ENCODE measurements at regions not wholly inside any gene's neighbourhood (a gene's known extent, or its start where the extent isn't known, plus 50 kb on each side); places are given as distances from the start of the nearest gene placed in this dataset.

GRCh38 chr18:7467708-7468466, 99.2 kb upstream of the PTPRM start:
- Mint-ChIP-seq H3K4me1 (no peaks in the 10 kb centered on the region), H3K9me3 (no peaks in the 10 kb centered on the region), H3K36me3 (no peaks in the 10 kb centered on the region), H3K4me3 (no peak overlapping the region), H3K27ac (no peak overlapping the region), H3K27me3 (peaks cover 0 to 3% of the 10 kb centered on the region in 2 donors)
- ChIA-PET CTCF (no interaction called here), POLR2A (no interaction called here)
- ATAC-seq (replicated peaks in 1 of 4) (no peak), DNase-seq (no peak)
- H3K4me1 ChIP-seq (ENCODE audit: control insufficient read depth in 1 of 2, extremely low read depth in 1 of 2, insufficient read depth in 2 of 2, low read length in 2 of 2) = no peaks in the 10 kb centered on the region
- no peaks in the 10 kb centered on the region for H3K36me3 ChIP-seq (ENCODE audit: control insufficient read depth in 2 of 2, extremely low read depth in 1 of 2, insufficient read depth in 1 of 2, low read length in 1 of 2)
- H3K9me3 ChIP-seq = no peaks in the 10 kb centered on the region
- no peak overlapping the region for H3K4me3 ChIP-seq (ENCODE audit: control insufficient read depth in 1 of 2, extremely low read depth in 1 of 2, low read length in 1 of 2)
- H3K27me3 ChIP-seq (replicated peaks in 1 of 2; ENCODE audit: control insufficient read depth in 2 of 2, extremely low read depth in 1 of 2, insufficient read depth in 2 of 2, low read length in 1 of 2) = peaks cover 0 to 4% of the 10 kb centered on the region in 2 experiments
- WGBS (ENCODE audit: insufficient coverage) = 83% methylated on average over 12 of the region's 18 CpGs
- H3K27ac ChIP-seq (ENCODE audit: low read length) = no peak overlapping the region

GRCh38 chr18:7470101-7470500, 97.0 kb upstream of the PTPRM start:
- ChIA-PET CTCF (no interaction called here), POLR2A (interaction anchor here in 1 of 2 donors (0.6 kb wide), 1 partner anchor 1137 kb away, joined by 4 read pairs; no protein-coding TSS in a partner anchor)
- Histone ChIP-seq H3K36me3 (ENCODE audit: control insufficient read depth in 2 of 2, extremely low read depth in 1 of 2, insufficient read depth in 1 of 2, low read length in 1 of 2) (no peaks in the 10 kb centered on the region), H3K4me1 (ENCODE audit: control insufficient read depth in 1 of 2, extremely low read depth in 1 of 2, insufficient read depth in 2 of 2, low read length in 2 of 2) (no peaks in the 10 kb centered on the region), H3K9me3 (no peaks in the 10 kb centered on the region), H3K4me3 (ENCODE audit: control insufficient read depth in 1 of 2, extremely low read depth in 1 of 2, low read length in 1 of 2) (no peak overlapping the region), H3K27me3 (replicated peaks in 1 of 2; ENCODE audit: control insufficient read depth in 2 of 2, extremely low read depth in 1 of 2, insufficient read depth in 2 of 2, low read length in 1 of 2) (peaks cover 0 to 4% of the 10 kb centered on the region in 2 experiments), H3K27ac (ENCODE audit: low read length) (no peak overlapping the region)
- WGBS (ENCODE audit: insufficient coverage) = 75% methylated on average over 5 of the region's 5 CpGs
- Mint-ChIP-seq H3K9me3 (peaks cover 0 to 5% (median 0%) of the 10 kb centered on the region in 3 donors), H3K27me3 (peaks cover 0 to 3% of the 10 kb centered on the region in 2 donors), H3K4me3 (no peak overlapping the region), H3K4me1 (no peaks in the 10 kb centered on the region), H3K36me3 (no peaks in the 10 kb centered on the region), H3K27ac (no peak overlapping the region)
- no peak for ATAC-seq (replicated peaks in 1 of 4)
- DNase-seq = no peak

GRCh38 chr18:7470503-7470902, 96.6 kb upstream of the PTPRM start:
- H3K4me1 ChIP-seq (ENCODE audit: control insufficient read depth in 1 of 2, extremely low read depth in 1 of 2, insufficient read depth in 2 of 2, low read length in 2 of 2) = no peaks in the 10 kb centered on the region
- WGBS (ENCODE audit: insufficient coverage) = 65% methylated on average over 3 of the region's 3 CpGs
- ChIA-PET POLR2A (interaction anchor here in 1 of 2 donors (0.6 kb wide), 1 partner anchor 1137 kb away, joined by 4 read pairs; no protein-coding TSS in a partner anchor), CTCF (no interaction called here)
- H3K27ac Mint-ChIP-seq = no peak overlapping the region
- no peaks in the 10 kb centered on the region for H3K4me1 Mint-ChIP-seq
- H3K9me3 ChIP-seq = no peaks in the 10 kb centered on the region
- H3K36me3 ChIP-seq (ENCODE audit: control insufficient read depth in 2 of 2, extremely low read depth in 1 of 2, insufficient read depth in 1 of 2, low read length in 1 of 2) = no peaks in the 10 kb centered on the region
- peaks cover 0 to 5% (median 0%) of the 10 kb centered on the region in 3 donors for H3K9me3 Mint-ChIP-seq
- no peaks in the 10 kb centered on the region for H3K36me3 Mint-ChIP-seq
- no peak overlapping the region for H3K4me3 ChIP-seq (ENCODE audit: control insufficient read depth in 1 of 2, extremely low read depth in 1 of 2, low read length in 1 of 2)
- ATAC-seq (replicated peaks in 1 of 4) (no peak), DNase-seq (no peak)
- no peak overlapping the region for H3K27ac ChIP-seq (ENCODE audit: low read length)
- no peak overlapping the region for H3K4me3 Mint-ChIP-seq
- H3K27me3 ChIP-seq (replicated peaks in 1 of 2; ENCODE audit: control insufficient read depth in 2 of 2, extremely low read depth in 1 of 2, insufficient read depth in 2 of 2, low read length in 1 of 2) = peaks cover 0 to 4% of the 10 kb centered on the region in 2 experiments
- peaks cover 0 to 3% of the 10 kb centered on the region in 2 donors for H3K27me3 Mint-ChIP-seq

DNA sequence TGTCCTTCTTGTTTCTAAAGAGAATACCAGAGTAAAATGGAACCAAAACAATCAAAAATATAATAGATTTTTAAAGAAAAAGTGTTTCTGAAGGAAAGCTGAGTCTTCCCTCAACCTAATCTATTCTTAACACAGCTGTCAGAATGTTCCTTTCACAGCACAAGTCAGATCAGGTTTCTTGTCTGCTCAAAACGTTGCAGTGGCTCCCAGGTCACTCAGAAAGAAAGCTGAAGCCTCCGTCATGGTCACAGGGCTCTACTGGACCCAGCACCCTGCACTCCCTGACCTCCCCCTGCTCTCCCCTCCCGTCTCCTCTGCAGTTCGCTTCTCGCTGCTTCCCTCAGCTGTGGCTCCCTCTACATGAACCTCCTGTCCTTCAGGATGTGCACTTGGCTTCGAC, 90.7 kb upstream of the PTPRM start:
- Histone ChIP-seq H3K27ac (ENCODE audit: low read length) (no peak overlapping the region), H3K36me3 (ENCODE audit: control insufficient read depth in 2 of 2, extremely low read depth in 1 of 2, insufficient read depth in 1 of 2, low read length in 1 of 2) (no peaks in the 10 kb centered on the region), H3K4me3 (ENCODE audit: control insufficient read depth in 1 of 2, extremely low read depth in 1 of 2, low read length in 1 of 2) (no peak overlapping the region), H3K27me3 (replicated peaks in 1 of 2; ENCODE audit: control insufficient read depth in 2 of 2, extremely low read depth in 1 of 2, insufficient read depth in 2 of 2, low read length in 1 of 2) (no peaks in the 10 kb centered on the region), H3K9me3 (no peaks in the 10 kb centered on the region), H3K4me1 (ENCODE audit: control insufficient read depth in 1 of 2, extremely low read depth in 1 of 2, insufficient read depth in 2 of 2, low read length in 2 of 2) (no peaks in the 10 kb centered on the region)
- ChIA-PET POLR2A (no interaction called here), CTCF (no interaction called here)
- WGBS (ENCODE audit: insufficient coverage) = 69% methylated on average over 6 of the region's 6 CpGs
- H3K27me3 Mint-ChIP-seq = no peaks in the 10 kb centered on the region
- ATAC-seq (replicated peaks in 1 of 4) (no peak), DNase-seq (no peak)
- H3K27ac Mint-ChIP-seq = no peak overlapping the region
- H3K4me3 Mint-ChIP-seq = no peak overlapping the region
- H3K36me3 Mint-ChIP-seq = no peaks in the 10 kb centered on the region
- H3K4me1 Mint-ChIP-seq = no peaks in the 10 kb centered on the region
- peaks cover 0 to 13% (median 0%) of the 10 kb centered on the region in 3 donors for H3K9me3 Mint-ChIP-seq

DNA sequence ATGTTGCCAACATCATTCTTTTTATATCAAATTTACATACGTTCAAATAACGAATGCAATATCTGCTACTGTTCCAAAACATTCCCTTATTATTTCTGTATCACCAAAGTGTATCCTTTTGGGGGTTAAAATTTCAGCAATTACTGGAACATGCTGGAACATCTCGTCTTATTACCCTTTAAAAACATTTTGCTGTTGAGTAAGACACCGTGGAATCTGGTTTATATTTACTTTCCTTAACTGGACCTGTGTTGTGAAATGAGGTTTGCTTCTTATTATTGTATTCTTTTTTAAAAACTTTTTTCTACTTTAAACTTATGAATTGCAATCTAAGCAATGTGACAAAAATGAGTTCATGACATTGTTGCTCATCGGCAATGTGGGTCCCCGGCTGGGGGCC, 87.4 kb upstream of the PTPRM start:
- Mint-ChIP-seq H3K27ac (no peak overlapping the region), H3K36me3 (no peaks in the 10 kb centered on the region), H3K4me3 (no peak overlapping the region), H3K9me3 (peaks cover 0 to 8% (median 2%) of the 10 kb centered on the region in 3 donors), H3K4me1 (no peaks in the 10 kb centered on the region), H3K27me3 (no peaks in the 10 kb centered on the region)
- no peaks in the 10 kb centered on the region for H3K9me3 ChIP-seq
- ATAC-seq (replicated peaks in 1 of 4) = no peak
- no peak overlapping the region for H3K27ac ChIP-seq (ENCODE audit: low read length)
- 100% methylated on average over 1 of the region's 6 CpGs for WGBS (ENCODE audit: insufficient coverage)
- POLR2A ChIA-PET = no interaction called here
- no peak overlapping the region for H3K4me3 ChIP-seq (ENCODE audit: control insufficient read depth in 1 of 2, extremely low read depth in 1 of 2, low read length in 1 of 2)
- CTCF ChIA-PET = no interaction called here
- H3K4me1 ChIP-seq (ENCODE audit: control insufficient read depth in 1 of 2, extremely low read depth in 1 of 2, insufficient read depth in 2 of 2, low read length in 2 of 2) = no peaks in the 10 kb centered on the region
- no peaks in the 10 kb centered on the region for H3K36me3 ChIP-seq (ENCODE audit: control insufficient read depth in 2 of 2, extremely low read depth in 1 of 2, insufficient read depth in 1 of 2, low read length in 1 of 2)
- DNase-seq = no peak
- H3K27me3 ChIP-seq (replicated peaks in 1 of 2; ENCODE audit: control insufficient read depth in 2 of 2, extremely low read depth in 1 of 2, insufficient read depth in 2 of 2, low read length in 1 of 2) = no peaks in the 10 kb centered on the region

DNA sequence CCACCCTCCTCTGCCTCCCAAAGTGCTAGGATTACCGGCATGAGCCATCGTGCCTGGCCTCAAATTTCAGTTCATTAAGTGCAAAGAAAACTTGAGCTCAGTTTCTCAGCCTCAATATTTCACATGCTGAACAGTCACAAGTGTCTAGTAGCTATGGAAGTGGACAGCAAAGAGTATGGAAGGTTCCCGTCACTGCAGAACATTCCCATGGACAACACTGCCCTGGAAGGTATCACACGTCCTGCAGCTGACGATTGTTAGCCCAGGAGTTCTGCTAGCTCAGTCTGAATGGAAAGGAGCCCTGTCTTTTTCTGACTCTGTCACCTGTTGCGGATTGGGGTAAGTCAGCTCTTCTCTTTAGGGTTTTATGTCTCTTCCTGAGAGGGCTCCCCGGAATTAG, 86.2 kb upstream of the PTPRM start:
- H3K4me1 ChIP-seq (ENCODE audit: control insufficient read depth in 1 of 2, extremely low read depth in 1 of 2, insufficient read depth in 2 of 2, low read length in 2 of 2) = no peaks in the 10 kb centered on the region
- H3K9me3 ChIP-seq = no peaks in the 10 kb centered on the region
- H3K36me3 ChIP-seq (ENCODE audit: control insufficient read depth in 2 of 2, extremely low read depth in 1 of 2, insufficient read depth in 1 of 2, low read length in 1 of 2) = no peaks in the 10 kb centered on the region
- no peak overlapping the region for H3K27ac ChIP-seq (ENCODE audit: low read length)
- Mint-ChIP-seq H3K4me1 (no peaks in the 10 kb centered on the region), H3K27ac (no peak overlapping the region), H3K36me3 (no peaks in the 10 kb centered on the region), H3K9me3 (peaks cover 0 to 5% (median 2%) of the 10 kb centered on the region in 3 donors), H3K4me3 (no peak overlapping the region), H3K27me3 (no peaks in the 10 kb centered on the region)
- H3K27me3 ChIP-seq (replicated peaks in 1 of 2; ENCODE audit: control insufficient read depth in 2 of 2, extremely low read depth in 1 of 2, insufficient read depth in 2 of 2, low read length in 1 of 2) = no peaks in the 10 kb centered on the region
- ChIA-PET CTCF (no interaction called here), POLR2A (no interaction called here)
- H3K4me3 ChIP-seq (ENCODE audit: control insufficient read depth in 1 of 2, extremely low read depth in 1 of 2, low read length in 1 of 2) = no peak overlapping the region
- no peak for DNase-seq
- WGBS (ENCODE audit: insufficient coverage) = 95% methylated on average over 5 of the region's 7 CpGs
- ATAC-seq (replicated peaks in 1 of 4) = no peak
